HFFc6 (cell line): ENCODE measurements at regions not wholly inside any gene's neighbourhood (a gene's known extent, or its start where the extent isn't known, plus 50 kb on each side); places are given as distances from the start of the nearest gene placed in this dataset.

ENCODE experiments used
- DNase-seq: peaks from one replicate; pipeline ENCODE4 v3.0.0-alpha.2; 2018
- H3K27ac Mint-ChIP-seq: 2 replicates; pipeline ENCODE4 v1.8.0; 2020; ENCODE audit warnings: mild to moderate bottlenecking, mixed read lengths
- H3K27me3 Mint-ChIP-seq: 2 replicates; pipeline ENCODE4 v1.8.0; 2021; ENCODE audit warnings: mild to moderate bottlenecking, moderate library complexity, mixed read lengths; ENCODE audit not compliant: insufficient read depth
- H3K36me3 Mint-ChIP-seq: 2 replicates; pipeline ENCODE4 v1.8.0; 2021; ENCODE audit warnings: low read depth, mixed read lengths
- H3K4me1 Mint-ChIP-seq: 2 replicates; pipeline ENCODE4 v1.8.0; 2020; ENCODE audit warnings: low read depth, mixed read lengths
- H3K4me3 Mint-ChIP-seq: 2 replicates; pipeline ENCODE4 v1.8.0; 2020; ENCODE audit warnings: mild to moderate bottlenecking, moderate library complexity, mixed read lengths
- H3K9me3 Mint-ChIP-seq: 2 replicates; pipeline ENCODE4 v1.8.0; 2020; ENCODE audit warnings: mild to moderate bottlenecking, mixed read lengths
- CTCF ChIP-seq: fragments of 200-600 bp; sonication (generic); IDR thresholded peaks from 2 replicates; pipeline ENCODE4 v1.5.0; 2021; ENCODE audit warnings: antibody characterized with exemption, mild to moderate bottlenecking

GRCh38 chr1:21341022-21341421, 50.8 kb upstream of the ECE1 start:
- Mint-ChIP-seq H3K4me3 (no peak overlapping the region), H3K27me3 (no peaks in the 10 kb centered on the region; the same call in 1 of the 2 replicates), H3K9me3 (no peaks in the 10 kb centered on the region), H3K36me3 (no peaks in the 10 kb centered on the region), H3K4me1 (peaks cover 57% of the 10 kb centered on the region), H3K27ac (peak overlapping the region; percentile 19; the same call in 1 of the 2 replicates)
- DNase-seq: no peak
- no peak for TF ChIP-seq CTCF

- Mint-ChIP-seq H3K36me3 (no peaks in the 10 kb centered on the region), H3K4me3 (no peak overlapping the region), H3K27ac (no peak overlapping the region; the same call in 1 of the 2 replicates), H3K9me3 (no peaks in the 10 kb centered on the region), H3K27me3 (no peaks in the 10 kb centered on the region; the same call in 1 of the 2 replicates), H3K4me1 (peaks cover 63% of the 10 kb centered on the region)
- no peak for DNase-seq
- no peak for TF ChIP-seq CTCF
Measured at GRCh38 chr1:21340230-21340945, 50.1 kb upstream of the ECE1 start.
